SK-N-SH (cell line): ENCODE measurements at regions not wholly inside any gene's neighbourhood (a gene's known extent, or its start where the extent isn't known, plus 50 kb on each side); places are given as distances from the start of the nearest gene placed in this dataset.

Source experiments
- CTCF ChIA-PET: fragments of 300-600, 350-600 bp; formaldehyde crosslinking; extraction: SDS; loops from one replicate; lab custom pipeline; 2021; lab: Yijun Ruan, JAX
- POLR2A ChIA-PET: fragments of 350-600 bp; sonication (Branson Sonifier 250); formaldehyde crosslinking; extraction: SDS; loops from one replicate; lab custom pipeline; 2020; ENCODE audit warnings: antibody characterized with exemption, inconsistent platforms; lab: Yijun Ruan, JAX
- DNase-seq: peaks from one replicate; pipeline ENCODE4 v3.0.0; 2012
- H2AFZ ChIP-seq: fragments of 200-600 bp; sonication (generic); 2 replicates; pipeline ENCODE4 v1.8.1; 2016; ENCODE audit warnings: antibody characterized with exemption, mild to moderate bottlenecking, low read depth
- H3F3A ChIP-seq: fragments of 200-600 bp; sonication (generic); replicated peaks from 2 replicates; pipeline ENCODE3; 2016; ENCODE audit warnings: antibody characterized with exemption, mild to moderate bottlenecking; ENCODE audit not compliant: insufficient read depth
- H3K27ac ChIP-seq, 2 experiments: fragments of 200-500 bp in 1 of 2; fragments of 200-600 bp in 1 of 2; sonication (Bioruptor generic) in 1 of 2; sonication (generic), shearing (Covaris generic) in 1 of 2; 2 replicates each; pipeline versions ENCODE4 v1.5.1 to v1.6.1; 2014 to 2016; ENCODE audit warnings: low read depth in 2 of 2, inconsistent platforms in 1 of 2, low read length in 1 of 2, mild to moderate bottlenecking in 1 of 2, mixed read lengths in 1 of 2
- H3K27me3 ChIP-seq: fragments of 200-600 bp; sonication (generic), shearing (Covaris generic); 2 replicates; pipeline ENCODE4 v1.6.1; 2016; ENCODE audit warnings: mixed run types; ENCODE audit not compliant: insufficient read depth
- H3K36me3 ChIP-seq, 2 experiments: fragments of 200-500 bp in 1 of 2; fragments of 200-600 bp in 1 of 2; sonication (Bioruptor generic) in 1 of 2; sonication (generic) in 1 of 2; replicated peaks in 1 of 2; 2 replicates each; pipeline versions ENCODE3 to v1.5.1; 2014 to 2016; ENCODE audit warnings: low read length in 1 of 2, mild to moderate bottlenecking in 1 of 2; ENCODE audit not compliant: insufficient read depth in 2 of 2, control insufficient read depth in 1 of 2
- H3K4me1 ChIP-seq, 2 experiments: fragments of 200-500 bp in 1 of 2; fragments of 200-600 bp in 1 of 2; sonication (Bioruptor generic) in 1 of 2; sonication (generic), shearing (Covaris generic) in 1 of 2; 2 replicates each; pipeline versions ENCODE4 v1.5.1 to v1.6.1; 2014 to 2016; ENCODE audit warnings: low read depth in 1 of 2, low read length in 1 of 2, mixed run types in 1 of 2; ENCODE audit not compliant: insufficient read depth in 2 of 2, control insufficient read depth in 1 of 2
- H3K4me2 ChIP-seq: fragments of 200-600 bp; sonication (generic), shearing (Covaris generic); 2 replicates; pipeline ENCODE4 v1.6.1; 2017; ENCODE audit warnings: mixed run types
- H3K4me3 ChIP-seq, 2 experiments: fragments of 200-500 bp in 1 of 2; fragments of 200-600 bp in 1 of 2; sonication (Bioruptor generic) in 1 of 2; sonication (generic), shearing (Covaris generic) in 1 of 2; 2 replicates each; pipeline versions ENCODE4 v1.5.1 to v1.8.1; 2014 to 2016; ENCODE audit warnings: low read depth in 2 of 2, inconsistent platforms in 1 of 2, low read length in 1 of 2, mild to moderate bottlenecking in 1 of 2, mixed read lengths in 1 of 2, moderate library complexity in 1 of 2
- H3K79me2 ChIP-seq: fragments of 200-600 bp; sonication (generic); 2 replicates; pipeline ENCODE4 v1.8.1; 2017; ENCODE audit warnings: mild to moderate bottlenecking; ENCODE audit not compliant: insufficient read depth
- H3K9ac ChIP-seq: fragments of 200-600 bp; sonication (generic); 2 replicates; pipeline ENCODE4 v1.6.1; 2017; ENCODE audit warnings: mixed run types
- H3K9me2 ChIP-seq: fragments of 200-600 bp; sonication (generic); 2 replicates; pipeline ENCODE4 v1.6.1; 2017; ENCODE audit warnings: mixed run types
- H3K9me3 ChIP-seq: fragments of 200-600 bp; sonication (generic); 2 replicates; pipeline ENCODE4 v1.6.1; 2017; ENCODE audit warnings: mixed run types, mild to moderate bottlenecking, moderate library complexity
- H4K20me1 ChIP-seq: fragments of 200-600 bp; sonication (generic); 2 replicates; pipeline ENCODE4 v1.6.1; 2017; ENCODE audit warnings: mild to moderate bottlenecking, mixed run types; ENCODE audit not compliant: insufficient read depth
- CTCF ChIP-seq: fragments of 200-600 bp; sonication (generic); IDR thresholded peaks from 2 replicates; pipeline ENCODE4 v1.6.1; 2017; ENCODE audit warnings: antibody characterized with exemption, mild to moderate bottlenecking, moderate library complexity
- FOSL2 ChIP-seq: IDR thresholded peaks from 2 replicates; pipeline ENCODE4 v1.4.0; 2012; ENCODE audit warnings: low read depth, mild to moderate bottlenecking, moderate library complexity, borderline replicate concordance
- RAD21 ChIP-seq: IDR thresholded peaks from 2 replicates; pipeline ENCODE4 v1.6.1; 2012; ENCODE audit warnings: mild to moderate bottlenecking, low read length
- SMC3 ChIP-seq: IDR thresholded peaks from 2 replicates; pipeline ENCODE4 v1.6.1; 2012; ENCODE audit warnings: low read depth, low read length, improper control_type of control experiment
- USF1 ChIP-seq: IDR thresholded peaks from 2 replicates; pipeline ENCODE4 v1.4.0; 2012; ENCODE audit warnings: low read depth, borderline replicate concordance
- ZBTB33 ChIP-seq: IDR thresholded peaks from 2 replicates; pipeline ENCODE4 v1.4.0; 2012; ENCODE audit warnings: low read depth, borderline replicate concordance
- WGBS: methylation state at CpG from one replicate; pipeline ENCODE4 v1.1.6; 2017; ENCODE audit warnings: low lambda C conversion rate; 5-methylcytosine and 5-hydroxymethylcytosine counted together

- TF ChIP-seq ZBTB33 = no peak
Measured at GRCh38 chr5:174245516-174246075, 200.1 kb downstream of the NSG2 start (continued).

GRCh38 chr5:174246743-174247142, 201.2 kb downstream of the NSG2 start:
- no peak overlapping the region; a peak in 1 of 4 replicates for H3K27ac ChIP-seq
- POLR2A ChIA-PET = no interaction called here
- no peaks in the 10 kb centered on the region for H3K9me2 ChIP-seq
- H3K4me3 ChIP-seq = no peak overlapping the region
- 13% methylated on average over 1 of the region's 1 CpG for WGBS
- H3K4me1 ChIP-seq = peaks cover 0 to 19% of the 10 kb centered on the region in 2 experiments; a peak in 2 of 4 replicates
- H3K9me3 ChIP-seq = no peaks in the 10 kb centered on the region
- no peaks in the 10 kb centered on the region for H3K79me2 ChIP-seq
- no peaks in the 10 kb centered on the region for H3F3A ChIP-seq
- no peaks in the 10 kb centered on the region for H4K20me1 ChIP-seq
- H3K9ac ChIP-seq = no peak overlapping the region
- H2AFZ ChIP-seq = no peak overlapping the region
- no peak overlapping the region for H3K4me2 ChIP-seq
- DNase-seq = no peak
- TF ChIP-seq FOSL2 (no peak), USF1 (no peak), CTCF (no peak), ZBTB33 (no peak), RAD21 (no peak), SMC3 (no peak)
- TF ChIP-seq, all 33 proteins: peak for 0
- H3K27me3 ChIP-seq = no peaks in the 10 kb centered on the region
- CTCF ChIA-PET = interaction anchor here (1.0 kb wide), 1 partner anchor 65 kb away, joined by 4 read pairs; no protein-coding TSS in a partner anchor
- no peaks in the 10 kb centered on the region for H3K36me3 ChIP-seq
